HepG2 (cell line): ENCODE measurements at regions not wholly inside any gene's neighbourhood (a gene's known extent, or its start where the extent isn't known, plus 50 kb on each side); places are given as distances from the start of the nearest gene placed in this dataset.

Experiments used
- KIAA2018 ChIP-seq: sonication (generic); formaldehyde crosslinking; IDR thresholded peaks from 2 replicates; pipeline ENCODE4 v1.5.0; 2020; ENCODE audit warnings: mild to moderate bottlenecking, missing genetic modification reagents, borderline replicate concordance
- KLF16 ChIP-seq, 2 experiments: sonication (generic) in 1 of 2; formaldehyde crosslinking in 1 of 2; IDR thresholded peaks; 2 replicates each; pipeline versions ENCODE4 v1.6.1 to v1.8.0; 2016 to 2023; ENCODE audit warnings: missing genetic modification reagents in 2 of 2, missing compliant biosample characterization in 1 of 2
- NFKBIZ ChIP-seq: IDR thresholded peaks from 2 replicates; pipeline ENCODE4 v1.6.1; 2018; ENCODE audit warnings: missing genetic modification reagents, missing compliant biosample characterization
- TEAD3 ChIP-seq: optimal IDR thresholded peaks from 2 replicates; pipeline ENCODE3; 2016; ENCODE audit warnings: borderline replicate concordance
- ZNF143 ChIP-seq: sonication (generic); formaldehyde crosslinking; IDR thresholded peaks from 2 replicates; pipeline ENCODE4 v1.4.0; 2020; ENCODE audit warnings: missing genetic modification reagents
- TF ChIP-seq, protein P1 (sequence below): sonication (generic); formaldehyde crosslinking; IDR thresholded peaks from 2 replicates; pipeline ENCODE4 v1.5.1; 2020; ENCODE audit warnings: mild to moderate bottlenecking, missing genetic modification reagents

DNA sequence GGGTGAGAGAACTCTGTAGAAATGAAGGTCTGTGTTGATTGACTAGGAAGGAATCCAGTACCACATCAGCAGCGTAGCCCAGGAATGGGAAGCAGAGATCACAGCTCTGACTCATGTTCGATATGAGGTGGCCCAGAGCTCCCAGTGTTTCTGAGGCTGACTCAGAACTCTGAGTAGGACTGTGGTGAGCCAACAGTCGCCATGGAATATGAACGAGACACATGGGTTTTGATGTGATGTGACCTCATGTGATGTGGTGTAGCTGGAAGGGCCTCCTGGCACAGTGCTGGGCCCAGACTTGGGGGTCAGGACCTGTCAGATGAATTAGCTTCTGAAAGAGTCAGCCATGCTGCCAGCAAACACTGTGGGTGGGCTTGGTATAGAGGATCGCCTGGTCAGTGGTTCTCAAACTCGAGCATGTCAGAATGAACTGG lies 237.0 kb downstream of the MRPL39 start (continued):
- TF ChIP-seq, protein P1, sequence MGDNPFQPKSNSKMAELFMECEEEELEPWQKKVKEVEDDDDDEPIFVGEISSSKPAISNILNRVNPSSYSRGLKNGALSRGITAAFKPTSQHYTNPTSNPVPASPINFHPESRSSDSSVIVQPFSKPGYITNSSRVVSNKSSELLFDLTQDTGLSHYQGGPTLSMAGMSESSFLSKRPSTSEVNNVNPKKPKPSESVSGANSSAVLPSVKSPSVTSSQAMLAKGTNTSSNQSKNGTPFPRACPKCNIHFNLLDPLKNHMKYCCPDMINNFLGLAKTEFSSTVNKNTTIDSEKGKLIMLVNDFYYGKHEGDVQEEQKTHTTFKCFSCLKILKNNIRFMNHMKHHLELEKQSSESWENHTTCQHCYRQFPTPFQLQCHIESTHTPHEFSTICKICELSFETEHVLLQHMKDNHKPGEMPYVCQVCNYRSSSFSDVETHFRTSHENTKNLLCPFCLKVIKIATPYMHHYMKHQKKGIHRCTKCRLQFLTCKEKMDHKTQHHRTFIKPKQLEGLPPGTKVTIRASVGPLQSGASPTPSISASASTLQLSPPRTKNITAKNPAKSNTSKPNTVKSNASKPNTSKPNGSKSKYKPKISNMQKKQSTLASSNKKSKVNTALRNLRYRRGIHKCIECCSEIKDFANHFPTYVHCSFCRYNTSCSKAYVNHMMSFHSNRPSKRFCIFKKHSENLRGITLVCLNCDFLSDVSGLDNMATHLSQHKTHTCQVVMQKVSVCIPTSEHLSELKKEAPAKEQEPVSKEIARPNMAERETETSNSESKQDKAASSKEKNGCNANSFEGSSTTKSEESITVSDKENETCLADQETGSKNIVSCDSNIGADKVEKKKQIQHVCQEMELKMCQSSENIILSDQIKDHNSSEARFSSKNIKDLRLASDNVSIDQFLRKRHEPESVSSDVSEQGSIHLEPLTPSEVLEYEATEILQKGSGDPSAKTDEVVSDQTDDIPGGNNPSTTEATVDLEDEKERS (CRISPR knock-in tag) = no peak
- TF ChIP-seq ZNF143 (CRISPR knock-in tag) (no peak), KIAA2018 (no peak), KLF16 (CRISPR knock-in tag; IDR thresholded peaks at IDR 0.05) (no peak), TEAD3 (CRISPR knock-in tag) (no peak), NFKBIZ (no peak)
